ENCODE measurements at regions not wholly inside any gene's neighbourhood (a gene's known extent, or its start where the extent isn't known, plus 50 kb on each side); places are given as distances from the start of the nearest gene placed in this dataset.

DNA sequence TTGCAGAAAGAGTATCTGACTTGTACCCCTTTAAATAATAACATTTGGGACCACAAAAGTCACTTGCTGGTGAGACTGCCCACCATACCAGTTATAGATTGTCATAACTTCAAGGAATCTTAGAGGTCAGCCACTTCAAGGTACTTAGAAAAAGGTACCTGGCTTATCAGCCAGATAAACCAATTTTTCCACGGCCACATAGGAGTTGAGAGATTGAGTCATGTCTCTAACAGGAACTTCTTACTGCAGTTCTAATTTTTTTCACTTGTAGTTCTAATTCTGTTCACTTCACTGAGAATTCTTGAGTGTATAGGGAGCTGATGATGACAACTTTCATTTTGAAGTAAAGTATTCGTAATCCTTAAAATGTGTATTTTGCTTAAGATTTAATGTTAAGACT is 317.1 kb upstream of the CBLB start:
- no peak overlapping the region for H3K9ac ChIP-seq
- Mint-ChIP-seq H3K27ac (no peak overlapping the region), H3K4me1 (no peaks in the 10 kb centered on the region), H3K36me3 (no peaks in the 10 kb centered on the region), H3K27me3 (ENCODE audit: insufficient read depth, low read depth) (no peaks in the 10 kb centered on the region), H3K9me3 (no peaks in the 10 kb centered on the region), H3K4me3 (no peak overlapping the region)
- no peaks in the 10 kb centered on the region for H3F3A ChIP-seq (ENCODE audit: low read depth)
- no peak overlapping the region for H2AFZ ChIP-seq (replicated peaks)
- no peaks in the 10 kb centered on the region for H3K36me3 ChIP-seq
- no peaks in the 10 kb centered on the region for H3K9me3 ChIP-seq (ENCODE audit: low read depth)
- no peak overlapping the region for H3K4me2 ChIP-seq
- no peaks in the 10 kb centered on the region for H4K20me1 ChIP-seq (ENCODE audit: low read depth)
- no peak overlapping the region for H3K27ac ChIP-seq
- no peaks in the 10 kb centered on the region for H3K4me1 ChIP-seq
- TF ChIP-seq, protein P1, sequence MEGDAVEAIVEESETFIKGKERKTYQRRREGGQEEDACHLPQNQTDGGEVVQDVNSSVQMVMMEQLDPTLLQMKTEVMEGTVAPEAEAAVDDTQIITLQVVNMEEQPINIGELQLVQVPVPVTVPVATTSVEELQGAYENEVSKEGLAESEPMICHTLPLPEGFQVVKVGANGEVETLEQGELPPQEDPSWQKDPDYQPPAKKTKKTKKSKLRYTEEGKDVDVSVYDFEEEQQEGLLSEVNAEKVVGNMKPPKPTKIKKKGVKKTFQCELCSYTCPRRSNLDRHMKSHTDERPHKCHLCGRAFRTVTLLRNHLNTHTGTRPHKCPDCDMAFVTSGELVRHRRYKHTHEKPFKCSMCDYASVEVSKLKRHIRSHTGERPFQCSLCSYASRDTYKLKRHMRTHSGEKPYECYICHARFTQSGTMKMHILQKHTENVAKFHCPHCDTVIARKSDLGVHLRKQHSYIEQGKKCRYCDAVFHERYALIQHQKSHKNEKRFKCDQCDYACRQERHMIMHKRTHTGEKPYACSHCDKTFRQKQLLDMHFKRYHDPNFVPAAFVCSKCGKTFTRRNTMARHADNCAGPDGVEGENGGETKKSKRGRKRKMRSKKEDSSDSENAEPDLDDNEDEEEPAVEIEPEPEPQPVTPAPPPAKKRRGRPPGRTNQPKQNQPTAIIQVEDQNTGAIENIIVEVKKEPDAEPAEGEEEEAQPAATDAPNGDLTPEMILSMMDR (IDR thresholded peaks at IDR 0.05) = no peak
- TF ChIP-seq EZH2 (IDR thresholded peaks at IDR 0.05) (no peak), EZH2phosphoT487 (IDR thresholded peaks at IDR 0.05) (no peak)
- no peaks in the 10 kb centered on the region for H3K27me3 ChIP-seq
- no peak overlapping the region for H3K4me3 ChIP-seq
- DNase-seq (ENCODE audit: low spot score) = no peak
- H3K79me2 ChIP-seq (ENCODE audit: low read depth) = no peaks in the 10 kb centered on the region

DNA sequence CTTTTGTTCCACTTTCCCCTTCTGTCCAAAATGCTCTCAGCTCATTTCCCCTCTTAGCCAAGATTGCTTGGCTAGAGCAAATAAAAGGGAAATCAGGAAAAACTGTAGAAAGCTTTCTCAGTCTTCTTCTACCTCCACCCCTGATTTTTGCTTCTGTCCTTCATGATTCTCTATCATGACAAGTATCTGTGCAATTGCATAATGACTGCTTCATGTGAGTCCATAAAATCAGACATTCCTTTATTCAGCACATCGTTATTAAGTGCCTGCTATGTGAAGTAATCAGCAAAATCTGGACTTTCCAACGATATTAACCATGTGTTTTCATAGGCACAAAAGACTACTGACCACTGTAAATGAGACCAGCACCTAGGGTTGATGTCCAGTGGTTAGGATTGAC is 321.5 kb upstream of the CBLB start:
- Histone ChIP-seq H3K4me2 (no peak overlapping the region), H3K9me3 (ENCODE audit: low read depth) (no peaks in the 10 kb centered on the region), H3K36me3 (no peaks in the 10 kb centered on the region), H3K79me2 (ENCODE audit: low read depth) (no peaks in the 10 kb centered on the region), H3F3A (ENCODE audit: low read depth) (no peaks in the 10 kb centered on the region), H2AFZ (replicated peaks) (peak overlapping the region; percentile 83), H3K4me1 (no peaks in the 10 kb centered on the region), H3K4me3 (no peak overlapping the region), H3K27ac (no peak overlapping the region), H3K9ac (no peak overlapping the region), H3K27me3 (no peaks in the 10 kb centered on the region), H4K20me1 (ENCODE audit: low read depth) (no peaks in the 10 kb centered on the region)
- Mint-ChIP-seq H3K36me3 (no peaks in the 10 kb centered on the region), H3K9me3 (no peaks in the 10 kb centered on the region), H3K4me3 (no peak overlapping the region), H3K27ac (no peak overlapping the region), H3K4me1 (no peaks in the 10 kb centered on the region), H3K27me3 (ENCODE audit: insufficient read depth, low read depth) (no peaks in the 10 kb centered on the region)
- no peak for DNase-seq (ENCODE audit: low spot score)
- TF ChIP-seq, protein P1 (IDR thresholded peaks at IDR 0.05) = no peak
- TF ChIP-seq EZH2phosphoT487 (IDR thresholded peaks at IDR 0.05) = no peak
- TF ChIP-seq EZH2 (IDR thresholded peaks at IDR 0.05) = no peak

DNA sequence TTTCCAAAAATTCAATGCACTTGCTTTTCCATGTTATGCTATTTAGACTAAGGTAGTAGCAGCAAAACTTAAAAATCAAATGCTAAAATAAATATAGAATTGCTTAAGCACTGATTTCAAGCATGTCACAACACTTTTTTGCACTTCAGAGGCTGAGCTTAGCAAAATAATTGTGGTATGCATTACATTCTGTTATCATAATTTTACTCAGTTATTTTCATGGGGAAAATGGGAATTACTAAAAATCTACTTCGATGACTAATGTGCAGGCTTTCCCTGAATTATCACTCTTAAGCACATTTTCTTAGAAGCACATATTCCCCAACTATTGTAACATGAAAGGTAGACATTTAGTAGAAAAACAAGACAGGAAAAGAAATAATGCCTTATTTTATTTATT is 322.4 kb upstream of the CBLB start:
- no peak overlapping the region for H2AFZ ChIP-seq (replicated peaks)
- H3K4me2 ChIP-seq = no peak overlapping the region
- H3K27ac ChIP-seq = no peak overlapping the region
- no peaks in the 10 kb centered on the region for H3K36me3 Mint-ChIP-seq
- no peak overlapping the region for H3K9ac ChIP-seq
- no peaks in the 10 kb centered on the region for H3K9me3 Mint-ChIP-seq
- no peak overlapping the region for H3K4me3 Mint-ChIP-seq
- H3K27me3 ChIP-seq = no peaks in the 10 kb centered on the region
- no peaks in the 10 kb centered on the region for H4K20me1 ChIP-seq (ENCODE audit: low read depth)
- no peak for DNase-seq (ENCODE audit: low spot score)
- no peaks in the 10 kb centered on the region for H3K36me3 ChIP-seq
- no peaks in the 10 kb centered on the region for H3K27me3 Mint-ChIP-seq (ENCODE audit: insufficient read depth, low read depth)
- H3K79me2 ChIP-seq (ENCODE audit: low read depth) = no peaks in the 10 kb centered on the region
- no peaks in the 10 kb centered on the region for H3K4me1 ChIP-seq
- no peaks in the 10 kb centered on the region for H3F3A ChIP-seq (ENCODE audit: low read depth)
- no peak overlapping the region for H3K27ac Mint-ChIP-seq
- no peaks in the 10 kb centered on the region for H3K9me3 ChIP-seq (ENCODE audit: low read depth)
- no peaks in the 10 kb centered on the region for H3K4me1 Mint-ChIP-seq
- no peak overlapping the region for H3K4me3 ChIP-seq
- no peak for TF ChIP-seq EZH2phosphoT487 (IDR thresholded peaks at IDR 0.05)
- TF ChIP-seq, protein P1 (IDR thresholded peaks at IDR 0.05) = no peak
- no peak for TF ChIP-seq EZH2 (IDR thresholded peaks at IDR 0.05)

DNA sequence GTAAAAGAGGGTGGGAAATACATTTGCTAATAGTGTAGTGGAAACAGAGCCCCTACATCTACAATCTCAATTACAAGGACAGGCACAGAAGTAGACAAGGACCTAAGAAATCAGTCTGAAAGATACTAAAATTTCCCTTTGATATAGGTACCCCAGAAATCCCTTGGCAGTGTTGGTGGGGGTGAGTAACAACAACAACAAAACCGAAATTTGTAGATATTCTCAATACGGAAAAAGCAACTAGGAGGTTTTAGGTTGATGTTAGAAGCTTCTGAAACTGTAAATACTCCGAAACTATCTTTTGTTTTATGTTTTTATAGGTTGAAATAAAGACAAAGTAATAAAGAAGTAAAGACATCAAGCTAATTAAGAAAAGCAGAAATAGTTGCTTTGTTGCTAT is 323.1 kb upstream of the CBLB start:
- peaks cover 2% of the 10 kb centered on the region for H3K9me3 Mint-ChIP-seq
- H3K4me1 ChIP-seq = no peaks in the 10 kb centered on the region
- H4K20me1 ChIP-seq (ENCODE audit: low read depth) = no peaks in the 10 kb centered on the region
- H3K27ac ChIP-seq = no peak overlapping the region
- H3K4me1 Mint-ChIP-seq = no peaks in the 10 kb centered on the region
- no peaks in the 10 kb centered on the region for H3K79me2 ChIP-seq (ENCODE audit: low read depth)
- DNase-seq (ENCODE audit: low spot score) = no peak
- TF ChIP-seq EZH2 (IDR thresholded peaks at IDR 0.05) (no peak), EZH2phosphoT487 (IDR thresholded peaks at IDR 0.05) (no peak)
- TF ChIP-seq, protein P1 (IDR thresholded peaks at IDR 0.05) = no peak
- no peak overlapping the region for H3K9ac ChIP-seq
- H3K4me2 ChIP-seq = no peak overlapping the region
- H3K36me3 ChIP-seq = no peaks in the 10 kb centered on the region
- H3K4me3 ChIP-seq = no peak overlapping the region
- no peaks in the 10 kb centered on the region for H3K36me3 Mint-ChIP-seq
- no peak overlapping the region for H3K4me3 Mint-ChIP-seq
- H3K27me3 ChIP-seq = no peaks in the 10 kb centered on the region
- no peak overlapping the region for H2AFZ ChIP-seq (replicated peaks)
- H3K27me3 Mint-ChIP-seq (ENCODE audit: insufficient read depth, low read depth) = no peaks in the 10 kb centered on the region
- no peaks in the 10 kb centered on the region for H3K9me3 ChIP-seq (ENCODE audit: low read depth)
- H3K27ac Mint-ChIP-seq = no peak overlapping the region
- H3F3A ChIP-seq (ENCODE audit: low read depth) = no peaks in the 10 kb centered on the region

All from neural progenitor cell (in vitro differentiated cells).